GM10248 (cell line): ENCODE measurements at regions not wholly inside any gene's neighbourhood (a gene's known extent, or its start where the extent isn't known, plus 50 kb on each side); places are given as distances from the start of the nearest gene placed in this dataset.

Source experiments
- CTCF ChIA-PET: fragments of 300-600 bp; sonication (Branson Sonifier 250); formaldehyde crosslinking; extraction: SDS; loops from one replicate; lab custom pipeline; 2021; ENCODE audit warnings: antibody characterized with exemption; lab: Yijun Ruan, JAX
- POLR2A ChIA-PET: fragments of 350-650 bp; sonication (Branson Sonifier 250); formaldehyde crosslinking; extraction: SDS; loops from one replicate; lab custom pipeline; 2020; ENCODE audit warnings: antibody characterized with exemption; lab: Yijun Ruan, JAX
- DNase-seq: peaks from one replicate; pipeline ENCODE4 v3.0.0; 2012; ENCODE audit errors: extremely low spot score
- CTCF ChIP-seq: IDR thresholded peaks from 2 replicates; pipeline ENCODE4 v1.5.1; 2012; ENCODE audit warnings: mild to moderate bottlenecking, low read depth; ENCODE audit errors: extremely low read depth, missing control alignments, control extremely low read depth

GRCh38 chr9:111167341-111167740 lies 129.1 kb upstream of the LPAR1 start:
- CTCF ChIA-PET: no interaction called here
- DNase-seq: no peak
- no peak for TF ChIP-seq CTCF
- POLR2A ChIA-PET: no interaction called here

- CTCF ChIA-PET: interaction anchor here (1.5 to 2.1 kb wide), 2 partner anchors 13 to 33 kb away, joined by 3 to 4 read pairs; no protein-coding TSS in a partner anchor
These were observed 125.6 kb upstream of the LPAR1 start for GRCh38 chr9:111163716-111164389.

GRCh38 chr9:111162026-111162425 lies 123.8 kb upstream of the LPAR1 start:
- no peak for DNase-seq
- ChIA-PET POLR2A (no interaction called here), CTCF (interaction anchor here (0.7 to 2.1 kb wide), 2 partner anchors 15 to 524 kb away, joined by 3 to 4 read pairs; no protein-coding TSS in a partner anchor)
- TF ChIP-seq CTCF: no peak

More at GRCh38 chr9:111163716-111164389, 125.6 kb upstream of the LPAR1 start:
- POLR2A ChIA-PET: no interaction called here
- no peak for DNase-seq
- no peak for TF ChIP-seq CTCF

GRCh38 chr9:111161015-111161415 lies 122.7 kb upstream of the LPAR1 start:
- CTCF ChIA-PET: no interaction called here
- TF ChIP-seq CTCF: no peak
- no peak for DNase-seq
- POLR2A ChIA-PET: no interaction called here

GRCh38 chr9:111158999-111159398 lies 120.7 kb upstream of the LPAR1 start:
- CTCF ChIA-PET: no interaction called here
- DNase-seq: no peak
- POLR2A ChIA-PET: no interaction called here
- TF ChIP-seq CTCF: no peak

- CTCF ChIA-PET: no interaction called here
- POLR2A ChIA-PET: no interaction called here
- DNase-seq: no peak
- TF ChIP-seq CTCF: no peak
These were observed 120.1 kb upstream of the LPAR1 start for GRCh38 chr9:111158363-111158762.
